GM19193 (cell line): ENCODE measurements at regions not wholly inside any gene's neighbourhood (a gene's known extent, or its start where the extent isn't known, plus 50 kb on each side); places are given as distances from the start of the nearest gene placed in this dataset.

Experiments
- POLR2A ChIP-seq: IDR thresholded peaks from 4 replicates; pipeline ENCODE4 v1.6.1; 2011; ENCODE audit not compliant: insufficient read depth, insufficient read length; ENCODE audit errors: extremely low read depth

- no peak for TF ChIP-seq POLR2A
These were observed 238.5 kb upstream of the FBXL7 start for GRCh38 chr5:15261269-15261995.

GRCh38 chr5:15260356-15261268, 239.4 kb upstream of the FBXL7 start:
- no peak for TF ChIP-seq POLR2A

GRCh38 chr5:15256485-15256884, 243.5 kb upstream of the FBXL7 start:
- TF ChIP-seq POLR2A, result no peak

- no peak for TF ChIP-seq POLR2A
These were observed 244.4 kb upstream of the FBXL7 start for GRCh38 chr5:15255576-15255975.

- no peak for TF ChIP-seq POLR2A
These were observed 245.4 kb upstream of the FBXL7 start for GRCh38 chr5:15254607-15255006.

- TF ChIP-seq POLR2A, result no peak
These were observed 247.6 kb upstream of the FBXL7 start for GRCh38 chr5:15252331-15252730.

GRCh38 chr5:15249152-15249551, 250.8 kb upstream of the FBXL7 start:
- no peak for TF ChIP-seq POLR2A

- no peak for TF ChIP-seq POLR2A
These were observed 251.2 kb upstream of the FBXL7 start for GRCh38 chr5:15248731-15249130.

GRCh38 chr5:15245913-15246312, 254.1 kb upstream of the FBXL7 start:
- no peak for TF ChIP-seq POLR2A

- no peak for TF ChIP-seq POLR2A
These were observed 256.5 kb upstream of the FBXL7 start for GRCh38 chr5:15243301-15244020.

GRCh38 chr5:15241216-15241821, 258.7 kb upstream of the FBXL7 start:
- TF ChIP-seq POLR2A, result no peak

GRCh38 chr5:15238006-15238405, 262.0 kb upstream of the FBXL7 start:
- TF ChIP-seq POLR2A, result no peak

GRCh38 chr5:15236911-15237508, 263.0 kb upstream of the FBXL7 start:
- TF ChIP-seq POLR2A, result no peak

- no peak for TF ChIP-seq POLR2A
These were observed 265.1 kb upstream of the FBXL7 start for GRCh38 chr5:15234911-15235310.
